ENCODE measurements at regions not wholly inside any gene's neighbourhood (a gene's known extent, or its start where the extent isn't known, plus 50 kb on each side); places are given as distances from the start of the nearest gene placed in this dataset.

DNA sequence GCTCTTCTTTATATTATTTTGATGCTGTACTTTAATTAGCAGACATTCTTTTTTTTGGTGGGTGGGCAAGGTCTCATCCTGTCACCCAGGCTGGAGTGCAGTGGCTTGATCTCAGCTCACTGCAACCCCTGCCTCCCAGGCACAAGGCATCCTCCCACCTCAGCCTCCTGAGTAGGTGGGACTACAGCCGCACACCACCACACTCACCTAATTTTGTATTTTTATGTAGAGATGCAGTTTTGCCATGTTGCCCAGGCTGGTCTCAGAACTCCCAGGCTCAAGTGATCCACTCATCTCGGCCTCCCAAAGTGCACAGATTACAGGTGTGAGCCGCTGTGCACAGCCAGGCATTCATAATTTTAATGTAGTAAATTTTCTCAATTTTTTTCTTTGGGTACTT, 608.1 kb downstream of the ZNF385D start (continued):
- TF ChIP-seq, protein P1, sequence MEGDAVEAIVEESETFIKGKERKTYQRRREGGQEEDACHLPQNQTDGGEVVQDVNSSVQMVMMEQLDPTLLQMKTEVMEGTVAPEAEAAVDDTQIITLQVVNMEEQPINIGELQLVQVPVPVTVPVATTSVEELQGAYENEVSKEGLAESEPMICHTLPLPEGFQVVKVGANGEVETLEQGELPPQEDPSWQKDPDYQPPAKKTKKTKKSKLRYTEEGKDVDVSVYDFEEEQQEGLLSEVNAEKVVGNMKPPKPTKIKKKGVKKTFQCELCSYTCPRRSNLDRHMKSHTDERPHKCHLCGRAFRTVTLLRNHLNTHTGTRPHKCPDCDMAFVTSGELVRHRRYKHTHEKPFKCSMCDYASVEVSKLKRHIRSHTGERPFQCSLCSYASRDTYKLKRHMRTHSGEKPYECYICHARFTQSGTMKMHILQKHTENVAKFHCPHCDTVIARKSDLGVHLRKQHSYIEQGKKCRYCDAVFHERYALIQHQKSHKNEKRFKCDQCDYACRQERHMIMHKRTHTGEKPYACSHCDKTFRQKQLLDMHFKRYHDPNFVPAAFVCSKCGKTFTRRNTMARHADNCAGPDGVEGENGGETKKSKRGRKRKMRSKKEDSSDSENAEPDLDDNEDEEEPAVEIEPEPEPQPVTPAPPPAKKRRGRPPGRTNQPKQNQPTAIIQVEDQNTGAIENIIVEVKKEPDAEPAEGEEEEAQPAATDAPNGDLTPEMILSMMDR (IDR thresholded peaks at IDR 0.05; ENCODE audit: control extremely low read depth in 1 of 3, insufficient read depth in 1 of 3, low read depth in 1 of 3, low read length in 3 of 3): no peak
- TF ChIP-seq RBBP5 (IDR thresholded peaks at IDR 0.05; ENCODE audit: borderline replicate concordance, low read depth, low read length) (no peak), SP1 (IDR thresholded peaks at IDR 0.05; ENCODE audit: low read depth, low read length) (no peak), NRF1 (IDR thresholded peaks at IDR 0.05; ENCODE audit: low read depth, low read length) (no peak), JUN (IDR thresholded peaks at IDR 0.05; ENCODE audit: low read depth, low read length) (no peak)
